Left kidney (tissue), 1 donor: ENCODE measurements at regions not wholly inside any gene's neighbourhood (a gene's known extent, or its start where the extent isn't known, plus 50 kb on each side); places are given as distances from the start of the nearest gene placed in this dataset.

Experiments used
- DNase-seq: peaks from one replicate; pipeline ENCODE4 v3.0.0-alpha.2; 2013

DNA sequence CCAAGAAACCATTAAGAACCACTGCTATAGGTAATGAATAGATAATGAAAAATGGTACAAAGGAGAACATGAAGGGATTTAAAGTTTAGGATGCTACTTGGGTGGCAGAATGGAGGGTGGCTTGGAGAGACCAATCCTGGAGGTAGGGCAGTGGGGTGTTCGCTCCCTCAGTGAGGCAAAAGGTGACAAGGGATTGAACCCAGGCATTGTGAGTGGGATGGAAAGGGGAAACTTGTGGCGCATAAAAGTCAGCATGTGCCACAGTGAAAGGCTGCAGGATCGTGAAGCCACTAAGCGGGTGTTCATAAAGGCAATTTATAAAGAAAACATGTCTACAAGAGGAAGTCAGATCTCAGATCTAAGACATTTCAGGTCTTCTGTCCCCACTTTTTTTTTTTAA, 76.7 kb upstream of the SLC38A2 start:
- DNase-seq = no peak

- DNase-seq = peak; percentile 56
Measured at GRCh38 chr12:46446645-46447044, 74.1 kb upstream of the SLC38A2 start.

GRCh38 chr12:46445551-46446235, 73.1 kb upstream of the SLC38A2 start:
- DNase-seq = no peak

- no peak for DNase-seq
Measured at GRCh38 chr12:46445093-46445492, 72.5 kb upstream of the SLC38A2 start.

DNA sequence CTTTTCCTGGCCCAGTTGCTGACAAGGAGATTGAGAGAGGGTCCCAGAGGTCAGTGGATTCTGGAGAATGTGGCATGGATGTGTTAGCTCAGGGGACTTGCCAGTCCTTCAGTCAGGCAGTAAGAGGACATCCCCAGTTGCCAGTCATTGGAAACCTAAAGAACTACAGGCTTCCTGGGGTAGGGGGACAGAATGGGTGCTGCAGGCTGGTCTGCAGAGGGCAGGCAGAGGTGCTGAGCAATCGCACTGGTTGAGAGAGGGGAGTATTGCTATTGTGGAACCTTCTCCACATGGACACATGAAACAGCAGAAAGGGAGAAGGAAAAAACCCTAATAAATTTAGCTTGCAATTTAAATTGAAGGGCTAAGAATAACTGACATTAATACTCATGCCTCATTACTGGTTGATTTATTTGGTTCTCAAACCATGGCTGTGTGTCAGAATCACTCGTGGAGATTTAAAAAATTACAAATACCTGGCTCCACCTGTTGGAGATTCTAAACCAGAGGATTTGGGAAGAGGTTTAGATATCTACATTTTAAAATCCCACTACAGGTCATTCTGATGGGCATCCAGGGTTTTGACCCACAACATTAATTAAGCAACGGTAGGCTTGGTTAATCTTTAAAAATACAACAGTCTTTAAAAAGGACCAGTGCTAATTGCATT, 71.2 kb upstream of the SLC38A2 start:
- DNase-seq = no peak

DNA sequence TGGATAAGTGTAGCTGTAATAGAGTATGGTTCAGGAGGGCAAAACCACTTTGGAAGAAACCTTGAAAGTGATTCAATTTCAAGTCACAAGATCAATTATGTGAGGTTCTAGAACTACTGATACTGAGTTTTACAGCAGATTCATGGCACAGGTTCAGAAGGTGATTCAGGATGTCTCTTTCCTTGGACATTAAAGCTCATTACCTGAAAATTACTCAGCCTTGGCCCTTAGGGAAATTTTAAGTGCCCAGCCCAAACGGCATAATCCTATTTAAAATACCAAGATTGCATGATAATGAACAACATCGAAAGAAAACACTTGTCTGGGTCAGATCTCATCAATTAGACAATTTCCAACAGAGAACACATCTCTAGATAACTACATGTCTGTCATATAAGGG, 70.2 kb upstream of the SLC38A2 start:
- DNase-seq = no peak

GRCh38 chr12:46442239-46442638, 69.7 kb upstream of the SLC38A2 start:
- DNase-seq = no peak

DNA sequence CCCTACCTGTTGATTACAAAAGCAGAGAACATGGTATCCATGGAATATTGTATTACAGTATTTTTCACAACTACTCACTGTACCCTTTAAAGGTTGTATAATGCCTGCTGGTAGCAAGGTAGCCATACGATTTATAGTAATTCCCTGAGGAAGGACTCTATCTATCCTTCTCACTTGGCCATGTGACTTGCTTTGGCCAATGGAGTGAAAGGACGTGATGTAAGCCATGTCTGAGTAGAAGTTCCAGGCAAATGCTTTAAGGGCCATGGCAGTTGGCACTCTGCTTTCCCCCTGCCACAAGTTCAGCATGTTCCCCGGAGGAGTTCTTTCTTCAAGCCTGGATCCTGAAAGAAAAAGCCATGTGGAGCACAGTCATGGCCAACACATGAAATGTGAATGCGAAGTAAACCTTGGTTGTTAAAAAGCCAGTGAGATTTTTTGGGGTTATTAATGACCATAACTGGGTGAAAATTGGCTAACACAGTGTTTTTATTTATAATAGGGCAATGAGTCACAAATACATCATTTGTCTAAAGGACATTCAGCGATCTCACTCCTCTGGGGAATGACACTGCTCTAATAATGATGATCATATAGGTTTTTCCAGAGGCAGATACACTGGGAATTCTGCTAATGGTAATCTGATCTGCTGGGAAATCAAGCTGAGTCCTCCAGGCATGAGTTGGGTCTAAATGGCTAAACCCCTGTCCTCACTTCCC, 67.4 kb upstream of the SLC38A2 start:
- DNase-seq = no peak

- no peak for DNase-seq
Measured at GRCh38 chr12:46438719-46439319, 66.2 kb upstream of the SLC38A2 start.

- DNase-seq = no peak
Measured at GRCh38 chr12:46438256-46438655, 65.7 kb upstream of the SLC38A2 start.

DNA sequence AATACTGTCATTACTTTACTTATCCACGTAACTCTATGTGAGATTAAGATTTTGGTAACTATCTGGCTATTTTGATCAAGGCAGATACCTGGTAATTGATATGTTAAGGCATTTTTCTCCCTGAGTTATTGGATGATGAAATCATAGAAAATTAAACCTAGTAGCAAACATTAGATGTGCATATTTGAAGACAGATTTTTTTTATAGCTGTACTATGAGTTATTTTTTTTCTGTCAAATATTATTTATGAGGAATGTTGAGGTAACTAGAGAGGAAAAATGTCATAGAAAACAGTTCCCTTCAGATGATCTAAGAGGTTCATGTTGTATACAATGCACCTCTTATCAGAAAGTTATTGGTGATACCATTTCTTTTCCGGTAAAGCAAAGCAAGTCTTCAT, 64.9 kb upstream of the SLC38A2 start:
- no peak for DNase-seq

DNA sequence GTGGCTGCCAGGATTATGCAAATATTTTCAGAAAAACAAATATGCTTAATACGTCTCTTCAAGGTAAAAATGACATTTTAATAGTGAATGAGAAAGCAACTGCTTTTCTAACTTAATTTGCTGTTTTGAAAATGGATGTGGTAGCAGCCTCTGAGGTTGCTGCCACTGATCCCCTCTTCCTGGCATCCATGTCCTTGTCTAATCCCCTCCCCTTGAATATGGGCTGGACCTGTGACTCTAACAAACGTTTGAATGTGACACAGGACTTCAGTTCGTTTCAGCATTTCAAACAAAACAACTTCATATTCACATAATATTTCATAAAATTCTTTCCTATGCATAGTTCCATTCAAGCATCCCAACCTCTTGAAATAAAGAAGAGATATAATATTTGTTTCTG, 64.2 kb upstream of the SLC38A2 start:
- no peak for DNase-seq

GRCh38 chr12:46435625-46436024, 63.1 kb upstream of the SLC38A2 start:
- no peak for DNase-seq

- no peak for DNase-seq
Measured at GRCh38 chr12:46435029-46435428, 62.5 kb upstream of the SLC38A2 start.

- no peak for DNase-seq
Measured at GRCh38 chr12:46433829-46434228, 61.3 kb upstream of the SLC38A2 start.

DNA sequence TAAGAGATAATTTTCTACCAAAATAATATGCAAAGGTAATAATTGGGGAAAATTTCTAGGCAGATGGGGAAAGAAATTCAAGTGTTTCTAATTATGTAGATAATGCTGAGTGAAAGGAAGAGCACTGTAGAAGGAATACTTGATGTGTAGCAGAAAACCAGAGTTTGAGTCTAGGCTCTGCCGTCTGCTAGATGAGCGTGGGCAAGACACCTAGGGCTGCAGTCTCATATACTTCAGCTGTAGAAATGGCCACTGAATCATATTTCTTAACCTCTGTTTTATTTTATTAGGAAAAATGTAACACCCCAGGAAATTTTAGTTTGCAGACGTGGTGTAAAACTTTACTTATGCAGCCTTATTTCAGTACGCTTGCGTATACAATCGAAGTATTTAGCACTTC, 59.8 kb upstream of the SLC38A2 start:
- no peak for DNase-seq

GRCh38 chr12:46430340-46430948, 57.9 kb upstream of the SLC38A2 start:
- DNase-seq = no peak
